ENCODE measurements at regions not wholly inside any gene's neighbourhood (a gene's known extent, or its start where the extent isn't known, plus 50 kb on each side); places are given as distances from the start of the nearest gene placed in this dataset.
"Not testable (repeated sequence)": the region's sequence is repeated elsewhere in the genome, so short reads cannot be mapped to it uniquely, and the experiment has no call there.

- TF ChIP-seq NFIX (CRISPR knock-in tag; IDR thresholded peaks at IDR 0.05; ENCODE audit: low read depth) (peak; percentile 52; the same call in 1 of the 2 replicates), NFIC (IDR thresholded peaks at IDR 0.05) (peak; percentile 93)
- H3K4me2 ChIP-seq (ENCODE audit: insufficient read depth, low read length); in situ Hi-C loops (cut with MboI); intact Hi-C loops (cut with micrococcal nuclease); H3K9me1 ChIP-seq (ENCODE audit: control insufficient read depth, insufficient read depth, low read length); H3K9me3 ChIP-seq (replicated peaks; ENCODE audit: control insufficient read depth, insufficient read depth, low read depth, low read length); H3K4me1 ChIP-seq (replicated peaks in 1 of 2; ENCODE audit: control insufficient read depth in 2 of 2, insufficient read depth in 2 of 2, low read length in 2 of 2); H3K9ac ChIP-seq (ENCODE audit: insufficient read depth in 1 of 2, low read depth in 2 of 2, low read length in 2 of 2); H2AFZ ChIP-seq (ENCODE audit: low read depth, low read length); H3K79me2 ChIP-seq (ENCODE audit: control insufficient read depth, insufficient read depth, low read length); DNase-seq (ENCODE audit: extremely low read depth in 1 of 4, low spot score in 3 of 4); H3K27ac ChIP-seq (ENCODE audit: extremely low read depth, low read depth, low read length); H3K36me3 ChIP-seq (ENCODE audit: control insufficient read depth, insufficient read depth, low read length); BruUV-seq (replicated peaks); FAIRE-seq; CTCF ChIA-PET (ENCODE audit: low intra/inter-chr PET ratio); ATAC-seq; H3K4me3 ChIP-seq; H4K20me1 ChIP-seq (replicated peaks; ENCODE audit: control insufficient read depth, insufficient read depth, low read length): not testable (repeated sequence)
- POLR2A ChIA-PET, result interaction anchor here (0.8 kb wide), 1 partner anchor 588 kb away, joined by 3 read pairs; no protein-coding TSS in a partner anchor
- peaks cover 5 to 19% of the 10 kb centered on the region in 2 experiments; a peak in 3 of 5 replicates for H3K27me3 ChIP-seq (ENCODE audit: control insufficient read depth in 2 of 2, insufficient read depth in 2 of 2, low read length in 2 of 2)
- WGBS (ENCODE audit: insufficient coverage, low coverage, missing lambda C conversion rate), result 2% methylated on average over 9 of the region's 11 CpGs
Observed at GRCh38 chr7:36060388-36060787, 92.7 kb upstream of the EEPD1 start.

GRCh38 chr7:36062154-36062815 is 90.8 kb upstream of the EEPD1 start:
- POLR2A ChIA-PET, result no interaction called here
- 0% methylated on average over 4 of the region's 4 CpGs for WGBS (ENCODE audit: insufficient coverage, low coverage, missing lambda C conversion rate)

More at GRCh38 chr7:36062154-36062815, 90.8 kb upstream of the EEPD1 start:
- FAIRE-seq (no peak), DNase-seq (ENCODE audit: extremely low read depth in 1 of 4, low spot score in 3 of 4) (no peak), ATAC-seq (no peak)
- H3K4me2 ChIP-seq (ENCODE audit: insufficient read depth, low read length), result no peak overlapping the region
- H3K9me1 ChIP-seq (ENCODE audit: control insufficient read depth, insufficient read depth, low read length), result no peaks in the 10 kb centered on the region
- in situ Hi-C loops (cut with MboI) (no loop called here), intact Hi-C loops (cut with micrococcal nuclease) (no loop called here)
- no peaks in the 10 kb centered on the region for H3K4me1 ChIP-seq (replicated peaks in 1 of 2; ENCODE audit: control insufficient read depth in 2 of 2, insufficient read depth in 2 of 2, low read length in 2 of 2)
- no peak overlapping the region for H3K27ac ChIP-seq (ENCODE audit: extremely low read depth, low read depth, low read length)
- no peaks in the 10 kb centered on the region for H4K20me1 ChIP-seq (replicated peaks; ENCODE audit: control insufficient read depth, insufficient read depth, low read length)
- peaks cover 2% of the 10 kb centered on the region; the same call in 1 of the 2 replicates for H3K9me3 ChIP-seq (replicated peaks; ENCODE audit: control insufficient read depth, insufficient read depth, low read depth, low read length)
- no peaks in the 10 kb centered on the region for H3K79me2 ChIP-seq (ENCODE audit: control insufficient read depth, insufficient read depth, low read length)
- no peak overlapping the region for H3K4me3 ChIP-seq
- no peak overlapping the region for H3K9ac ChIP-seq (ENCODE audit: insufficient read depth in 1 of 2, low read depth in 2 of 2, low read length in 2 of 2)
- no TSS peak for BruUV-seq (replicated peaks)
- peaks cover 4 to 10% of the 10 kb centered on the region in 2 experiments; a peak in 3 of 5 replicates for H3K27me3 ChIP-seq (ENCODE audit: control insufficient read depth in 2 of 2, insufficient read depth in 2 of 2, low read length in 2 of 2)
- H2AFZ ChIP-seq (ENCODE audit: low read depth, low read length), result no peak overlapping the region
- no peaks in the 10 kb centered on the region for H3K36me3 ChIP-seq (ENCODE audit: control insufficient read depth, insufficient read depth, low read length)
- CTCF ChIA-PET (ENCODE audit: low intra/inter-chr PET ratio), result no interaction called here
- TF ChIP-seq ZBTB33 (CRISPR knock-in tag; IDR thresholded peaks at IDR 0.05) (no peak), HNRNPH1 (optimal IDR thresholded peaks at IDR 0.05; ENCODE audit: low read depth, low read length) (no peak), FOXK2 (conservative IDR thresholded peaks at IDR 0.05 in 1 of 2, IDR thresholded peaks at IDR 0.05 in 1 of 2; ENCODE audit: low read depth in 2 of 2) (no peak), GTF2B (IDR thresholded peaks at IDR 0.05; ENCODE audit: extremely low read depth, insufficient read length) (no peak), RBM34 (IDR thresholded peaks at IDR 0.05; ENCODE audit: borderline replicate concordance, insufficient read depth, low read length) (no peak), ZNF354B (CRISPR knock-in tag; IDR thresholded peaks at IDR 0.05) (no peak), SNRNP70 (optimal IDR thresholded peaks at IDR 0.05; ENCODE audit: low read depth, low read length) (no peak), FOXJ2 (tag; IDR thresholded peaks at IDR 0.05) (no peak)
